ENCODE measurements at regions not wholly inside any gene's neighbourhood (a gene's known extent, or its start where the extent isn't known, plus 50 kb on each side); places are given as distances from the start of the nearest gene placed in this dataset.
A peak's percentile ranks its signal among the peaks of the same experiment; 100 is the strongest.

DNA sequence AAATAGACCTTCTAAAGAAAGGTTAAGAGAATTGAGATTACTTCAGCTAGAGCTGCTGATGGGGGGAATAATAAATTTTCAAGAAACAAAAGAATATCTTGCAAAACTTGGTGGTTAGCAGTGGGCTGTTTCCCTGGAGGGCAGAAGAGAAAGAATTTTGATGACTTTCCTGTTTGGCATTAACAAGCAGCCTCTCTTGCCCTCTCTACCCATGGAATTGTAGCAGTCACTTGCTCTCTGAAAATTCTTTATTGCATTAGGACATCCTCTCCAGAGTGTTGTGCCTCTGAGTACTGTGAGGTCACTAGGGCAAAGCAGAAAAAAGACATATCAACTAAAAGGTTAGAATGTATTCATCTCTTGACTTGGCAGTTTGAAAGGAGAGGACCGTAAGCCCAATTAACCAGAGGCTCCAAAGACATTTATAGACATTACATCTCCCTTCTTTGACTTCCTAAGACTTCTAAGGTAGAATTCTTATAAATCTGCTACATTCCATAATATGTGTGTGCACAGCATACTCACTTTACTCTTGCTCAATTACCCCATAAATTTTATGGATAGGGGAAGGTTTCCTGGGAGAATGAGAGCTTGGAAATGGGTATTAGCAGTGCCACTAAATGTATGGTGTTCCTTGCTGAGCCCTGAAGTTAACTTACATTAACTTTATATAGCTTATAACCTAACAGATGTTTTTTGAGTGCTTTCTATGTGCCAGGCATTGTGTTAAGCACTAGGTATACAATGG is 215.3 kb downstream of the KIF20B start:
- Histone ChIP-seq H3K27me3 (ENCODE audit: control insufficient read depth, insufficient read depth, low read length) (no peaks in the 10 kb centered on the region), H3K4me3 (ENCODE audit: low read depth, low read length) (no peak overlapping the region), H3K36me3 (ENCODE audit: control insufficient read depth, insufficient read depth, low read length) (no peaks in the 10 kb centered on the region)
- FAIRE-seq = no peak
- DNase-seq (ENCODE audit: low read depth) = no peak
- TF ChIP-seq, protein P1, sequence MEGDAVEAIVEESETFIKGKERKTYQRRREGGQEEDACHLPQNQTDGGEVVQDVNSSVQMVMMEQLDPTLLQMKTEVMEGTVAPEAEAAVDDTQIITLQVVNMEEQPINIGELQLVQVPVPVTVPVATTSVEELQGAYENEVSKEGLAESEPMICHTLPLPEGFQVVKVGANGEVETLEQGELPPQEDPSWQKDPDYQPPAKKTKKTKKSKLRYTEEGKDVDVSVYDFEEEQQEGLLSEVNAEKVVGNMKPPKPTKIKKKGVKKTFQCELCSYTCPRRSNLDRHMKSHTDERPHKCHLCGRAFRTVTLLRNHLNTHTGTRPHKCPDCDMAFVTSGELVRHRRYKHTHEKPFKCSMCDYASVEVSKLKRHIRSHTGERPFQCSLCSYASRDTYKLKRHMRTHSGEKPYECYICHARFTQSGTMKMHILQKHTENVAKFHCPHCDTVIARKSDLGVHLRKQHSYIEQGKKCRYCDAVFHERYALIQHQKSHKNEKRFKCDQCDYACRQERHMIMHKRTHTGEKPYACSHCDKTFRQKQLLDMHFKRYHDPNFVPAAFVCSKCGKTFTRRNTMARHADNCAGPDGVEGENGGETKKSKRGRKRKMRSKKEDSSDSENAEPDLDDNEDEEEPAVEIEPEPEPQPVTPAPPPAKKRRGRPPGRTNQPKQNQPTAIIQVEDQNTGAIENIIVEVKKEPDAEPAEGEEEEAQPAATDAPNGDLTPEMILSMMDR (IDR thresholded peaks at IDR 0.05; ENCODE audit: insufficient read depth, low read length, severe bottlenecking) = no peak

DNA sequence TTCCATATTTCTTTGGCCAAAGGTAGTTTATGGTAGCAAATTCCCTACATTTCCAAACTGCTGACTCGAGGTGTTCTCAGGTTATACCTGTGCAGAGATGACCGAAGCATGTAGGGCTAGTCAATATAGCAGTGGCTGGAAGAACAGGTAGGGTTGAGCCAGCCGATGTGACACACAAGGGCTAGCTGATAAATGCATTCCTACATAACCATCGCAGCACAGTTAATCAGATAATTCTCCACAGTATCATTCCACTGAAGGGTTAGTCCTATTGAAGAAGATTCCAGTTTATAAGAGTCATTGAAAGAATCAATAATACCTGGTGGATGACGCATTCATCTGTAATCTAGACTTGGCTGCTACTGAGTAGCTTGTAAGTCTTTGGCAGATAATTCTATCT is 220.0 kb downstream of the KIF20B start:
- DNase-seq (ENCODE audit: low read depth) = peak; percentile 99
- FAIRE-seq = peak; percentile 97
- Histone ChIP-seq H3K36me3 (ENCODE audit: control insufficient read depth, insufficient read depth, low read length) (no peaks in the 10 kb centered on the region), H3K4me3 (ENCODE audit: low read depth, low read length) (no peak overlapping the region), H3K27me3 (ENCODE audit: control insufficient read depth, insufficient read depth, low read length) (no peaks in the 10 kb centered on the region)
- TF ChIP-seq, protein P1 (IDR thresholded peaks at IDR 0.05; ENCODE audit: insufficient read depth, low read length, severe bottlenecking) = no peak

DNA sequence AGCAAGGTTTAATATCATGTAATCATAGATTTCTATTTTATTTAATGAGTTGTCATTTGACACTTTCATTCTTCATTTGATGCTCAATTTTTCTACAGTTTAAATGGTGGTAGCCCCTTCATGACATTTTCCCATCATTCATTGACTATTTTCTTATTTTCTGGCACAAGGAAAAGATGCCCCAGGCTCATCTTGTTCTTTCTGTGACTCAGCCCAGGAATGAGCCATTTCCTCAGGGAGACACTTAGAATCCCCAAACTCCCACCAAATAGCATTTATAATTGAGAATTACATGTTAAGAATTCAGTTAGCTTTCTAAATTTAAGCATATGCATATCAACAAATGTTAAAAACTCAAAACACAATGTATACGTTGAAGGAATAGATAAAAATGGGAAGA is 222.3 kb downstream of the KIF20B start:
- Histone ChIP-seq H3K27me3 (ENCODE audit: control insufficient read depth, insufficient read depth, low read length) (no peaks in the 10 kb centered on the region), H3K36me3 (ENCODE audit: control insufficient read depth, insufficient read depth, low read length) (no peaks in the 10 kb centered on the region), H3K4me3 (ENCODE audit: low read depth, low read length) (no peak overlapping the region)
- FAIRE-seq (no peak), DNase-seq (ENCODE audit: low read depth) (peak; percentile 73)
- TF ChIP-seq, protein P1 (IDR thresholded peaks at IDR 0.05; ENCODE audit: insufficient read depth, low read length, severe bottlenecking) = no peak

DNA sequence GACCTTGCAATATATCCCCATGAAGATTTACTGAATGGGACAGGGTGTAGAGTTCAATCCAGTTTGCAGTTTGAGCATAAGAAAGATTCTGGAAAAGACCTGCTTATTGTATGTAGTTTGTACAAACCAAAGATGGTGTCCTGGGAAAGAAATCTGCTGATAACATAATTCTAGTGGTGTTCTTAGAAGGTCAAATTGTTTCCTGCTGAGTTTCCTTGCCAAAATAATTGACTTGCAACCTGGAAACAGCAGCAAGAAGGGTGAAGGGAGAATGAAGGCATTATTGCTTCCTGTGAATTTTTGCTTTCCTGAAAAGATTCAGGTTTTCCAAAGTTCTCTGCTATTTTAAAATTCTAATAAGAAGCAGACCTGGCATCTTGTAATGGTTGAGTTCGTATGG is 222.9 kb downstream of the KIF20B start:
- no peaks in the 10 kb centered on the region for H3K27me3 ChIP-seq (ENCODE audit: control insufficient read depth, insufficient read depth, low read length)
- TF ChIP-seq, protein P1 (IDR thresholded peaks at IDR 0.05; ENCODE audit: insufficient read depth, low read length, severe bottlenecking) = no peak
- FAIRE-seq (no peak), DNase-seq (ENCODE audit: low read depth) (no peak)
- no peaks in the 10 kb centered on the region for H3K36me3 ChIP-seq (ENCODE audit: control insufficient read depth, insufficient read depth, low read length)
- H3K4me3 ChIP-seq (ENCODE audit: low read depth, low read length) = no peak overlapping the region

DNA sequence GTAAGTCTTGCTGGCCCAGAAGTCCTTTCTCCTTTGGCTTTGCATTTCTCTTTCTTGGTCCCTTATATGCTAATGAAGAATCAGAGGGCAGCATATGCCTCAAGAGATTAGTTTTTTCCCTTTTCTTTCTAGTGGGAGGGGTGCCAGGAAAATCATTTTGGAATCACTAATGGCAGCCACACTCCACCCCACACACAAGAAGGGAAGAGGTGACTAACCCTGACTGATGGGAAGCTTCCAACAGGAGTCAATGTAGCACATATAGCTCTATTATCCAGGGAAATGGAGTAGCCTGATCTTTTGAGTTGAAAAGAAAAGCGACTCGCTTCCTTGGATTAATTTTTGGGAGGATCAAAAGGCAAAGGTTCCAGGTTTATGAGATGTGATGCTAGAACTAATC is 225.3 kb downstream of the KIF20B start:
- no peak overlapping the region for H3K4me3 ChIP-seq (ENCODE audit: low read depth, low read length)
- no peaks in the 10 kb centered on the region for H3K27me3 ChIP-seq (ENCODE audit: control insufficient read depth, insufficient read depth, low read length)
- FAIRE-seq (no peak), DNase-seq (ENCODE audit: low read depth) (no peak)
- H3K36me3 ChIP-seq (ENCODE audit: control insufficient read depth, insufficient read depth, low read length) = no peaks in the 10 kb centered on the region
- TF ChIP-seq, protein P1 (IDR thresholded peaks at IDR 0.05; ENCODE audit: insufficient read depth, low read length, severe bottlenecking) = no peak
